Endodermal cell (in vitro differentiated cells): ENCODE measurements at regions not wholly inside any gene's neighbourhood (a gene's known extent, or its start where the extent isn't known, plus 50 kb on each side); places are given as distances from the start of the nearest gene placed in this dataset.
"Not testable (repeated sequence)": the region's sequence is repeated elsewhere in the genome, so short reads cannot be mapped to it uniquely, and the experiment has no call there.

Experiments used
- DNase-seq: peaks from one replicate; pipeline ENCODE4 v3.0.0-alpha.2; 2017
- H3K27ac ChIP-seq: 2 replicates; pipeline ENCODE4 v1.5.1; 2013; ENCODE audit warnings: mild to moderate bottlenecking, low read depth, low read length, moderate library complexity
- H3K27me3 ChIP-seq: 2 replicates; pipeline ENCODE4 v1.6.1; 2013; ENCODE audit warnings: mild to moderate bottlenecking, low read length, moderate library complexity; ENCODE audit not compliant: insufficient read depth, control insufficient read depth, poor library complexity, severe bottlenecking
- H3K36me3 ChIP-seq: 2 replicates; pipeline ENCODE4 v1.7.0; 2013; ENCODE audit warnings: mild to moderate bottlenecking, low read length, moderate library complexity; ENCODE audit not compliant: control insufficient read depth, insufficient read depth
- H3K4me1 ChIP-seq: one replicate; pipeline ENCODE4 v1.7.0; 2013; ENCODE audit warnings: low read length; ENCODE audit not compliant: control insufficient read depth, insufficient read depth
- H3K4me3 ChIP-seq: 2 replicates; pipeline ENCODE4 v1.5.1; 2013; ENCODE audit warnings: mild to moderate bottlenecking, low read length, moderate library complexity
- H3K9ac ChIP-seq: 2 replicates; pipeline ENCODE4 v1.6.1; 2013; ENCODE audit warnings: mild to moderate bottlenecking, low read length, moderate library complexity; ENCODE audit not compliant: poor library complexity, severe bottlenecking; ENCODE audit errors: extremely low read depth
- H3K9me3 ChIP-seq: 2 replicates; pipeline ENCODE4 v1.6.1; 2013; ENCODE audit warnings: mild to moderate bottlenecking, low read length, moderate library complexity; ENCODE audit not compliant: control insufficient read depth
- H3K27ac Mint-ChIP-seq: 2 replicates; pipeline ENCODE4 v1.8.0; 2020; ENCODE audit warnings: mixed read lengths
- H3K27me3 Mint-ChIP-seq: 2 replicates; pipeline ENCODE4 v1.8.0; 2021; ENCODE audit warnings: mild to moderate bottlenecking, mixed read lengths; ENCODE audit not compliant: insufficient read depth
- H3K36me3 Mint-ChIP-seq: 2 replicates; pipeline ENCODE4 v1.8.0; 2020; ENCODE audit warnings: low read depth, mixed read lengths
- H3K4me1 Mint-ChIP-seq: 2 replicates; pipeline ENCODE4 v1.8.0; 2020; ENCODE audit warnings: mixed read lengths
- H3K4me3 Mint-ChIP-seq: 2 replicates; pipeline ENCODE4 v1.8.0; 2020; ENCODE audit warnings: mild to moderate bottlenecking, moderate library complexity, mixed read lengths
- H3K9me3 Mint-ChIP-seq: 2 replicates; pipeline ENCODE4 v1.8.0; 2020; ENCODE audit warnings: mild to moderate bottlenecking, mixed read lengths
- WGBS, 2 experiments: methylation state at CpG; one replicate each; pipeline versions ENCODE4 v1.1.5 to v1.1.7; 2013; ENCODE audit warnings: missing lambda C conversion rate in 2 of 2, mixed read lengths in 1 of 2; ENCODE audit not compliant: insufficient coverage in 1 of 2, insufficient read length in 1 of 2; 5-methylcytosine and 5-hydroxymethylcytosine counted together
- TF ChIP-seq, protein P1 (sequence below): fragments of 200-600 bp; sonication (generic); conservative IDR thresholded peaks from 2 replicates; pipeline ENCODE4 v1.5.0; 2021; ENCODE audit warnings: antibody characterized with exemption, mild to moderate bottlenecking

GRCh38 chr4:155060419-155060818, 148.0 kb upstream of the NPY2R start:
- Mint-ChIP-seq H3K4me1 (no peaks in the 10 kb centered on the region), H3K27ac (no peak overlapping the region), H3K9me3 (no peaks in the 10 kb centered on the region), H3K27me3 (no peaks in the 10 kb centered on the region), H3K36me3 (no peaks in the 10 kb centered on the region), H3K4me3 (no peak overlapping the region)
- no peaks in the 10 kb centered on the region for H3K27me3 ChIP-seq
- DNase-seq = no peak
- no peaks in the 10 kb centered on the region for H3K9me3 ChIP-seq
- H3K36me3 ChIP-seq = no peaks in the 10 kb centered on the region
- H3K4me3 ChIP-seq = no peak overlapping the region
- no peak overlapping the region for H3K27ac ChIP-seq
- TF ChIP-seq, protein P1, sequence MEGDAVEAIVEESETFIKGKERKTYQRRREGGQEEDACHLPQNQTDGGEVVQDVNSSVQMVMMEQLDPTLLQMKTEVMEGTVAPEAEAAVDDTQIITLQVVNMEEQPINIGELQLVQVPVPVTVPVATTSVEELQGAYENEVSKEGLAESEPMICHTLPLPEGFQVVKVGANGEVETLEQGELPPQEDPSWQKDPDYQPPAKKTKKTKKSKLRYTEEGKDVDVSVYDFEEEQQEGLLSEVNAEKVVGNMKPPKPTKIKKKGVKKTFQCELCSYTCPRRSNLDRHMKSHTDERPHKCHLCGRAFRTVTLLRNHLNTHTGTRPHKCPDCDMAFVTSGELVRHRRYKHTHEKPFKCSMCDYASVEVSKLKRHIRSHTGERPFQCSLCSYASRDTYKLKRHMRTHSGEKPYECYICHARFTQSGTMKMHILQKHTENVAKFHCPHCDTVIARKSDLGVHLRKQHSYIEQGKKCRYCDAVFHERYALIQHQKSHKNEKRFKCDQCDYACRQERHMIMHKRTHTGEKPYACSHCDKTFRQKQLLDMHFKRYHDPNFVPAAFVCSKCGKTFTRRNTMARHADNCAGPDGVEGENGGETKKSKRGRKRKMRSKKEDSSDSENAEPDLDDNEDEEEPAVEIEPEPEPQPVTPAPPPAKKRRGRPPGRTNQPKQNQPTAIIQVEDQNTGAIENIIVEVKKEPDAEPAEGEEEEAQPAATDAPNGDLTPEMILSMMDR = no peak
- no peak overlapping the region for H3K9ac ChIP-seq
- WGBS, 2 experiments = 92% methylated on average over 2 of the region's 2 CpGs; no CpG with 5 or more reads in 1 of the 2 experiments
- H3K4me1 ChIP-seq = no peaks in the 10 kb centered on the region

DNA sequence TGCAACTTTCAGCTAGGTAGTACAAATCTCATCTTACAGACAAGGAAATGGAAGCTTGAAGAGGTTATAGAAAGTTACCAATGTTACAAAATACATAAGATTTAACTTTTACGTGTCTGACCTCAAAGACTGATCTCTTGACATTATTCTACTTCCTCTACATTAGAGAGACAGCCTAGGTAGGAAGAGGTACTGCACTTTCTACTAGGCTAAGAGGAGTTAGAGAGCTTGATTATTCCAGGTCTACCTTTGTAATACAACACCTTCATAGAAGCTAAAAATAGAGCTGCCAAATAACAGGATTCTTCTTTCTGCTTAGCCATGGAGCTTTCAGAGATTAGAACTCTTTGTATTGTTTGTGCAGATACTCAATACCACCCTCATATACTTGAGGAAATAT, 147.6 kb upstream of the NPY2R start:
- no peak overlapping the region for H3K4me3 ChIP-seq
- no peak for DNase-seq
- H3K4me1 Mint-ChIP-seq = no peaks in the 10 kb centered on the region

GRCh38 chr4:155062948-155063347, 145.5 kb upstream of the NPY2R start:
- H3K27me3 Mint-ChIP-seq = no peaks in the 10 kb centered on the region
- Histone ChIP-seq H3K27me3 (no peaks in the 10 kb centered on the region), H3K9me3 (no peaks in the 10 kb centered on the region), H3K4me3 (no peak overlapping the region), H3K36me3 (no peaks in the 10 kb centered on the region), H3K27ac (no peak overlapping the region), H3K4me1 (no peaks in the 10 kb centered on the region), H3K9ac (no peak overlapping the region)
- no peaks in the 10 kb centered on the region for H3K9me3 Mint-ChIP-seq
- TF ChIP-seq, protein P1 = no peak
- no peak overlapping the region for H3K27ac Mint-ChIP-seq
- no peaks in the 10 kb centered on the region for H3K36me3 Mint-ChIP-seq
- H3K4me1 Mint-ChIP-seq = no peaks in the 10 kb centered on the region
- no peak for DNase-seq
- no peak overlapping the region for H3K4me3 Mint-ChIP-seq

More for the DNA sequence above, 147.6 kb upstream of the NPY2R start:
- H3K36me3 ChIP-seq = no peaks in the 10 kb centered on the region
- H3K27me3 Mint-ChIP-seq = no peaks in the 10 kb centered on the region
- no peaks in the 10 kb centered on the region for H3K36me3 Mint-ChIP-seq
- H3K9me3 ChIP-seq = no peaks in the 10 kb centered on the region
- H3K9ac ChIP-seq = no peak overlapping the region
- H3K4me3 Mint-ChIP-seq = no peak overlapping the region
- H3K9me3 Mint-ChIP-seq = no peaks in the 10 kb centered on the region
- H3K27me3 ChIP-seq = no peaks in the 10 kb centered on the region
- WGBS, 2 experiments = 89% methylated on average over 1 of the region's 1 CpG; no CpG with 5 or more reads in 1 of the 2 experiments
- H3K27ac Mint-ChIP-seq = no peak overlapping the region
- H3K4me1 ChIP-seq = no peaks in the 10 kb centered on the region
- H3K27ac ChIP-seq = no peak overlapping the region
- TF ChIP-seq, protein P1 = peak; percentile 40

GRCh38 chr4:155064934-155065333, 143.5 kb upstream of the NPY2R start:
- H3K36me3 ChIP-seq, H3K9me3 ChIP-seq, H3K27me3 Mint-ChIP-seq, DNase-seq, H3K9me3 Mint-ChIP-seq, H3K9ac ChIP-seq, H3K4me1 ChIP-seq, H3K27me3 ChIP-seq, H3K4me3 ChIP-seq, H3K27ac Mint-ChIP-seq, H3K27ac ChIP-seq, H3K4me1 Mint-ChIP-seq, H3K4me3 Mint-ChIP-seq, H3K36me3 Mint-ChIP-seq: not testable (repeated sequence)
- 87 to 92% methylated on average over 5 to 7 of the region's 7 CpGs for WGBS, 2 experiments
